Esophagus squamous epithelium (tissue), 5 donors: ENCODE measurements at regions not wholly inside any gene's neighbourhood (a gene's known extent, or its start where the extent isn't known, plus 50 kb on each side); places are given as distances from the start of the nearest gene placed in this dataset.

Experiments
- DNase-seq: peaks from one replicate; lab custom pipeline; 2025; lab: John Stamatoyannopoulos, UW
- H3K27ac ChIP-seq, 4 donors: fragments of 200-600 bp; sonication (generic); one replicate each; pipeline ENCODE4 v1.5.1; 2016 to 2019; ENCODE audit warnings: mild to moderate bottlenecking in 1 of 4
- H3K27me3 ChIP-seq, 4 donors: fragments of 200-600 bp; sonication (generic); 1 replicate in 3 of 4; 2 replicates in 1 of 4; pipeline versions ENCODE4 v1.5.1 to v1.6.0; 2017 to 2021; ENCODE audit warnings: antibody characterized with exemption in 1 of 4
- H3K36me3 ChIP-seq, 3 donors: fragments of 200-600 bp; sonication (generic); one replicate each; pipeline ENCODE4 v1.5.1; 2016 to 2019
- H3K4me1 ChIP-seq, 3 donors: fragments of 200-600 bp; sonication (generic); one replicate each; pipeline ENCODE4 v1.5.1; 2017 to 2019
- H3K4me3 ChIP-seq, 4 donors: fragments of 200-600 bp; sonication (generic); 1 replicate in 3 of 4; 2 replicates in 1 of 4; pipeline ENCODE4 v1.5.1; 2016 to 2019; ENCODE audit warnings: mild to moderate bottlenecking in 2 of 4, moderate library complexity in 1 of 4
- H3K9me3 ChIP-seq, 3 donors: fragments of 200-600 bp; sonication (generic); one replicate each; pipeline ENCODE4 v1.5.1; 2016 to 2019
- POLR2A ChIP-seq, 4 donors: fragments of 450-650 bp; IDR thresholded peaks; one replicate each; pipeline ENCODE4 v1.6.1; 2017; ENCODE audit warnings: antibody characterized with exemption in 4 of 4, mild to moderate bottlenecking in 4 of 4, moderate library complexity in 3 of 4
- whole genome bisulfite sequencing, 2 donors: methylation state at CpG; one replicate each; pipeline ENCODE4 v1.1.5; 2018; 5-methylcytosine and 5-hydroxymethylcytosine counted together
- intact Hi-C: fragments of 100-400 bp; cut with DNase I; formaldehyde crosslinking; loops from one replicate; pipeline ENCODE4 v1.15.0; 2022
- TF ChIP-seq, protein P1 (sequence below), 6 experiments: fragments of 450-650 bp in 4 of 6; fragments of 200-600 bp in 2 of 6; sonication (generic) in 2 of 6; IDR thresholded peaks; one replicate each; pipeline ENCODE4 v1.5.1; 2016 to 2019; ENCODE audit warnings: antibody characterized with exemption in 6 of 6, mild to moderate bottlenecking in 4 of 6, moderate library complexity in 4 of 6
- donor health status: DM: yes; HTN: yes; CAD: no.

DNA sequence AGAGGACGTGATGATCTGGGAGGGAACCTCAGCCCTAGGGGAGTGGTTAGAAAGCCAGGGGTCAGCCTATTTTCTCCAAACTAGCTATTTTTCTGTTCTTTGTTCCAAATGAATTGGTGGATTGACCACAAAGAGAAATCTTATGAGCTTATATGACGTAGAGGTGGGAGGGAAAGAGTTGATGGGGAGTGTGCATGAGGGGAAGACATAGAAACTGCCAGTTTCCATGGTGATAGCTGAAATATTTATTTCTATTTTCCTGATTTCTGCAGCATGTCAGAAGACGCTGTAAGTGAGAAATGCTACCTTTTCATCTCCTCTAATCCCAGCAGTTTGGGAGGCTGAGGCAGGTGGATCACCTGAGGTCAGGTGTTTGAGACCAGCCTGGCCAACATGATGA, 51.4 kb upstream of the CISTR start:
- TF ChIP-seq POLR2A (IDR thresholded peaks at IDR 0.05) = no peak
- TF ChIP-seq, protein P1, sequence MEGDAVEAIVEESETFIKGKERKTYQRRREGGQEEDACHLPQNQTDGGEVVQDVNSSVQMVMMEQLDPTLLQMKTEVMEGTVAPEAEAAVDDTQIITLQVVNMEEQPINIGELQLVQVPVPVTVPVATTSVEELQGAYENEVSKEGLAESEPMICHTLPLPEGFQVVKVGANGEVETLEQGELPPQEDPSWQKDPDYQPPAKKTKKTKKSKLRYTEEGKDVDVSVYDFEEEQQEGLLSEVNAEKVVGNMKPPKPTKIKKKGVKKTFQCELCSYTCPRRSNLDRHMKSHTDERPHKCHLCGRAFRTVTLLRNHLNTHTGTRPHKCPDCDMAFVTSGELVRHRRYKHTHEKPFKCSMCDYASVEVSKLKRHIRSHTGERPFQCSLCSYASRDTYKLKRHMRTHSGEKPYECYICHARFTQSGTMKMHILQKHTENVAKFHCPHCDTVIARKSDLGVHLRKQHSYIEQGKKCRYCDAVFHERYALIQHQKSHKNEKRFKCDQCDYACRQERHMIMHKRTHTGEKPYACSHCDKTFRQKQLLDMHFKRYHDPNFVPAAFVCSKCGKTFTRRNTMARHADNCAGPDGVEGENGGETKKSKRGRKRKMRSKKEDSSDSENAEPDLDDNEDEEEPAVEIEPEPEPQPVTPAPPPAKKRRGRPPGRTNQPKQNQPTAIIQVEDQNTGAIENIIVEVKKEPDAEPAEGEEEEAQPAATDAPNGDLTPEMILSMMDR (IDR thresholded peaks at IDR 0.05) = no peak
- Histone ChIP-seq H3K9me3 (no peaks in the 10 kb centered on the region), H3K27ac (no peak overlapping the region), H3K4me3 (no peak overlapping the region), H3K36me3 (no peaks in the 10 kb centered on the region), H3K27me3 (peaks cover 0 to 100% (median 4%) of the 10 kb centered on the region in 4 donors), H3K4me1 (no peaks in the 10 kb centered on the region)
- intact Hi-C loops = no loop called here
- DNase-seq = no peak
- WGBS, 2 donors = 39 to 45% methylated on average over 3 of the region's 3 CpGs

DNA sequence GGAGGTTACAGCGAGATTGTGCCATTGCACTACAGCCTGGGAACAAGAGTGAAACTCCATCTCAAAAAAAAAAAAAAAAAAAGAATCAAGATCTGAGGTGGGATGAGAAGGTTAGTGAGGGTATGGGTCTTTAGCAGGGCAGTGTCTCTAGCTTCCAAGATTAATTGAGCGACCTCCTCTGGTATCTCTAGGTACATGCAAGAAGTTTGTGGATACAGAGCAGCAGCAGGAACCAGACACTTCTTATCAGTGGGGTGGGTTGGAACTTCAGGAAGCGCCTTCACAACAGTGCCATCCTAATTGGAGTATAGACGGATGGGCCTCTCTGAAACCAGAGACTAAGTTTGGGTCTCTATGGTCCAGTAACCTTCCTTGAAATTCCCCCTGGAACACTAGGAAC, 51.9 kb upstream of the CISTR start:
- no peaks in the 10 kb centered on the region for H3K36me3 ChIP-seq
- H3K27me3 ChIP-seq = peaks cover 0 to 100% (median 4%) of the 10 kb centered on the region in 4 donors
- H3K27ac ChIP-seq = no peak overlapping the region

DNA sequence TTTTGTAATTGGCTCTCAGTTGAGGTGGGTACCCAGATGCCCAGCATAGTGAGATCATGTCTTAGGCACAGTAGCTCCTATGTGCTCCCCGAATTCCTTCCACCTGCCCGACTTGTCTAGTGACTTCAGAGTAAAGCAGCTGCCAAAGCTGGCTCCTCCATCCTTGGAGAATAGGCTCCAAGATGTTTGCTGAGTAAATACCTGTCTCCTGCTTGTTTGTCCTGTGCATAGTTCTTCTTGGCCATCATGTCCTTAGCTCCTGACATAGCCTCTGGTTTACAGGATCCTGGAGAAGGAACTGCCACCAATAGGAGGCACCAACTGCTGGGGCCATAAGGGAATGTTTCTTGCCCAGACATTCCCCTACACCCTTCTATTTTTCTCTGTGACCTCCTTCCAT, 52.6 kb upstream of the CISTR start:
- TF ChIP-seq, protein P1 (IDR thresholded peaks at IDR 0.05) = no peak
- no peak for TF ChIP-seq POLR2A (IDR thresholded peaks at IDR 0.05)

More for the DNA sequence above, 51.9 kb upstream of the CISTR start:
- DNase-seq = no peak
- Histone ChIP-seq H3K4me1 (no peaks in the 10 kb centered on the region), H3K9me3 (no peaks in the 10 kb centered on the region), H3K4me3 (no peak overlapping the region)
- intact Hi-C loops = no loop called here
- no peak for TF ChIP-seq POLR2A (IDR thresholded peaks at IDR 0.05)
- TF ChIP-seq, protein P1 (IDR thresholded peaks at IDR 0.05) = no peak
- 78 to 82% methylated on average over 4 of the region's 4 CpGs for WGBS, 2 donors

DNA sequence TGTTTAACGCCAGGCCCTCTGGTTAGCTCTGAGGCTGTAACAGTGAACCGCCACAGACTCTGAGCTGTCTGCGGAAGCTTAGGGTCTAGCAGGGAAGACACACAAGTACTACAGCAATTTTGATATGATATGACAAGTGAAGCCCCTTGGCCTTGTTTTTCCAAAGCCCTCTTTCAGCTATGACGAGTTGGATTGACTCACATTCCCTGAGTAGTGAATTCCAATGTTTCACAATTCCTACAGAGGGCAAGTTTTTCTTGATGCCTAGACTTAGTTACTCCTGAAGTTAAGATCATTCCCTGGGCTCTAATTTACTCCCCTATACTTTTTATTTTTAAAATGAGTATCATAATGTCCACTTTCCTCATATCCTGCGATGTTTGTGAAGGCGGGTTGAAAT, 53.3 kb upstream of the CISTR start:
- peaks cover 0 to 100% (median 4%) of the 10 kb centered on the region in 4 donors for H3K27me3 ChIP-seq
- DNase-seq = no peak
- intact Hi-C loops = no loop called here
- no peaks in the 10 kb centered on the region for H3K4me1 ChIP-seq
- no peak overlapping the region for H3K27ac ChIP-seq
- H3K4me3 ChIP-seq = no peak overlapping the region
- no peaks in the 10 kb centered on the region for H3K9me3 ChIP-seq
- no peak for TF ChIP-seq POLR2A (IDR thresholded peaks at IDR 0.05)
- TF ChIP-seq, protein P1 (IDR thresholded peaks at IDR 0.05) = no peak
- H3K36me3 ChIP-seq = no peaks in the 10 kb centered on the region
- WGBS, 2 donors = 77 to 81% methylated on average over 6 of the region's 6 CpGs

More for the DNA sequence above, 52.6 kb upstream of the CISTR start:
- DNase-seq = no peak
- Histone ChIP-seq H3K9me3 (no peaks in the 10 kb centered on the region), H3K4me1 (no peaks in the 10 kb centered on the region), H3K27ac (no peak overlapping the region), H3K27me3 (peaks cover 0 to 100% (median 4%) of the 10 kb centered on the region in 4 donors), H3K4me3 (no peak overlapping the region), H3K36me3 (no peaks in the 10 kb centered on the region)
- 36 to 46% methylated on average over 2 of the region's 2 CpGs for WGBS, 2 donors
- intact Hi-C loops = no loop called here

DNA sequence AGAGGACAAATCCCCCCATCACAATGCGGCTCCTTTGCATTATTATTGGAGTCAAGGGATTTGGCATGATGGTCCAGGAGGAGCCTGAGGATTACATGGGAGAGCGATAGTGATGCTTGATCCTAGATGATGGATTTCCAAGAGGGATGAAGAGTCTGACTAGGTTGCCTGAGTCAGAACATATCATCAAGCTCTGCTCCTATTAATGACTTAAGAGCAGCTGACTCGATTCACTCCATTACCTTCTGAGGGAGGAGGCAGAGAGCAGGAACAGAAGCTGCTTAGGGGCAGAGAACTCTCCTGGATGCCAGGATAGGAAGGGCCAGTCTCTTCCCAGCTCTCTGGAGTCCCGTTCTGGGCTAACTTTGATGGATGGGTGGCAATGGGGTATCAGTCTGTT, 54.0 kb upstream of the CISTR start:
- 79 to 83% methylated on average over 4 of the region's 4 CpGs for WGBS, 2 donors
- Histone ChIP-seq H3K27ac (no peak overlapping the region), H3K4me3 (no peak overlapping the region), H3K36me3 (no peaks in the 10 kb centered on the region), H3K4me1 (no peaks in the 10 kb centered on the region), H3K9me3 (no peaks in the 10 kb centered on the region), H3K27me3 (peaks cover 0 to 99% (median 4%) of the 10 kb centered on the region in 4 donors)
- no peak for DNase-seq
- TF ChIP-seq, protein P1 (IDR thresholded peaks at IDR 0.05) = no peak
- TF ChIP-seq POLR2A (IDR thresholded peaks at IDR 0.05) = no peak
- intact Hi-C loops = no loop called here
